Stimulated activated CD8-positive, alpha-beta memory T cell treated with anti-CD3 and anti-CD28 coated beads, Interleukin-12 subunit alpha, Interleukin-12 subunit beta, amount 100 ng/mL, for 1 hour (primary cell): ENCODE measurements at regions not wholly inside any gene's neighbourhood (a gene's known extent, or its start where the extent isn't known, plus 50 kb on each side); places are given as distances from the start of the nearest gene placed in this dataset.
"Not testable (repeated sequence)": the region's sequence is repeated elsewhere in the genome, so short reads cannot be mapped to it uniquely, and the experiment has no call there.

Source experiments
- DNase-seq: peaks from one replicate; pipeline ENCODE4 v3.0.0-alpha.2; 2020; ENCODE audit warnings: low read depth

- no peak for DNase-seq
Measured at GRCh38 chr2:175251425-175252041, 70.0 kb upstream of the ATP5MC3 start.

- no peak for DNase-seq
Measured at GRCh38 chr2:175247159-175247558, 65.6 kb upstream of the ATP5MC3 start.

- no peak for DNase-seq
Measured at GRCh38 chr2:175244697-175245096, 63.2 kb upstream of the ATP5MC3 start.

GRCh38 chr2:175241691-175242090, 60.2 kb upstream of the ATP5MC3 start:
- DNase-seq = no peak

- not testable (repeated sequence) for DNase-seq
Measured at GRCh38 chr2:175240033-175240432, 58.5 kb upstream of the ATP5MC3 start.

- DNase-seq = no peak
Measured at GRCh38 chr2:175236930-175237329, 55.4 kb upstream of the ATP5MC3 start.

GRCh38 chr2:175234650-175235049, 53.1 kb upstream of the ATP5MC3 start:
- no peak for DNase-seq

GRCh38 chr2:175234153-175234552, 52.6 kb upstream of the ATP5MC3 start:
- no peak for DNase-seq

- no peak for DNase-seq
Measured at GRCh38 chr2:175233135-175233719, 51.7 kb upstream of the ATP5MC3 start.
